ENCODE measurements at regions not wholly inside any gene's neighbourhood (a gene's known extent, or its start where the extent isn't known, plus 50 kb on each side); places are given as distances from the start of the nearest gene placed in this dataset.

DNA sequence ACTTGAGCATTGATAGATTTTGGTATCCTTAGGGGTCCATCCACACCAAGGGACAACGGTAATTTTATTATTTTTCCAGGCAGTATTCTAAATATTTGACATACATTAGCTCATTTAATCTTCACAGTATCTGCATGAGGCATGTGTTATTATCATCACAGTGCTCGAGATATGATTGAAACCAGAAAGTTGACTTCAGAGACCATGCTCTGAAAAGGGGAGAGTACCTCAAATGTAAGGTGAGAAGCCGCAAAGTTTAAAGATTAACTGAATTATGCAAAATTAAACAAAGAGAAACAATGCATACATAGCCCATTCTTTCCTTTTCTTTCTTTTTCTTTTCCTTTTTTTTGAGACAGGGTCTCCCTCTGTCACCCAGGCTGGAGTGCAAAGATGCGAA, 104.1 kb downstream of the SLC25A46 start:
- H3K9ac ChIP-seq (ENCODE audit: control insufficient read depth, extremely low read depth, insufficient read depth, low read length) = no peak overlapping the region
- H3K4me3 ChIP-seq (ENCODE audit: control insufficient read depth in 2 of 3, extremely low read depth in 1 of 3, insufficient read depth in 2 of 3, low read depth in 1 of 3, low read length in 3 of 3) = no peak overlapping the region
- H3K4me2 ChIP-seq (ENCODE audit: control insufficient read depth, extremely low read depth, insufficient read depth, low read depth, low read length) = no peak overlapping the region
- TF ChIP-seq EZH2 (IDR thresholded peaks at IDR 0.05; ENCODE audit: low read length) = no peak
- TF ChIP-seq, protein P1, sequence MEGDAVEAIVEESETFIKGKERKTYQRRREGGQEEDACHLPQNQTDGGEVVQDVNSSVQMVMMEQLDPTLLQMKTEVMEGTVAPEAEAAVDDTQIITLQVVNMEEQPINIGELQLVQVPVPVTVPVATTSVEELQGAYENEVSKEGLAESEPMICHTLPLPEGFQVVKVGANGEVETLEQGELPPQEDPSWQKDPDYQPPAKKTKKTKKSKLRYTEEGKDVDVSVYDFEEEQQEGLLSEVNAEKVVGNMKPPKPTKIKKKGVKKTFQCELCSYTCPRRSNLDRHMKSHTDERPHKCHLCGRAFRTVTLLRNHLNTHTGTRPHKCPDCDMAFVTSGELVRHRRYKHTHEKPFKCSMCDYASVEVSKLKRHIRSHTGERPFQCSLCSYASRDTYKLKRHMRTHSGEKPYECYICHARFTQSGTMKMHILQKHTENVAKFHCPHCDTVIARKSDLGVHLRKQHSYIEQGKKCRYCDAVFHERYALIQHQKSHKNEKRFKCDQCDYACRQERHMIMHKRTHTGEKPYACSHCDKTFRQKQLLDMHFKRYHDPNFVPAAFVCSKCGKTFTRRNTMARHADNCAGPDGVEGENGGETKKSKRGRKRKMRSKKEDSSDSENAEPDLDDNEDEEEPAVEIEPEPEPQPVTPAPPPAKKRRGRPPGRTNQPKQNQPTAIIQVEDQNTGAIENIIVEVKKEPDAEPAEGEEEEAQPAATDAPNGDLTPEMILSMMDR (optimal IDR thresholded peaks at IDR 0.05 in 1 of 3, IDR thresholded peaks at IDR 0.05 in 1 of 3, conservative IDR thresholded peaks at IDR 0.05 in 1 of 3; ENCODE audit: extremely low read depth in 1 of 3, insufficient read depth in 2 of 3, low read length in 3 of 3) = no peak
- no peak overlapping the region for H2AFZ ChIP-seq (ENCODE audit: control insufficient read depth, low read length)
- H3K27me3 ChIP-seq (ENCODE audit: control insufficient read depth, extremely low read depth, insufficient read depth, low read length) = no peaks in the 10 kb centered on the region
- H3K36me3 ChIP-seq (ENCODE audit: control insufficient read depth in 2 of 2, extremely low read depth in 1 of 2, insufficient read depth in 2 of 2, low read length in 2 of 2) = no peaks in the 10 kb centered on the region
- H3K9me1 ChIP-seq (ENCODE audit: control insufficient read depth, extremely low read depth, insufficient read depth, low read length) = no peaks in the 10 kb centered on the region
- no peaks in the 10 kb centered on the region for H4K20me1 ChIP-seq (ENCODE audit: control insufficient read depth, extremely low read depth, insufficient read depth, low read length)
- dilution Hi-C loops (cut with MboI; ENCODE audit: extremely low pct_ligation_motif_present, low sequenced_read_pairs) = no loop called here
- peaks cover 11% of the 10 kb centered on the region for H3K4me1 ChIP-seq (ENCODE audit: control insufficient read depth, extremely low read depth, insufficient read depth, low read length)
- H3K27ac ChIP-seq (ENCODE audit: control insufficient read depth, insufficient read depth, low read length) = no peak overlapping the region
- H3K79me2 ChIP-seq (ENCODE audit: control insufficient read depth, insufficient read depth, low read length) = no peaks in the 10 kb centered on the region
- FAIRE-seq (no peak), DNase-seq (ENCODE audit: low read depth, low spot score) (no peak)
- no peaks in the 10 kb centered on the region for H3K9me3 ChIP-seq (ENCODE audit: control insufficient read depth, low read depth, low read length)

DNA sequence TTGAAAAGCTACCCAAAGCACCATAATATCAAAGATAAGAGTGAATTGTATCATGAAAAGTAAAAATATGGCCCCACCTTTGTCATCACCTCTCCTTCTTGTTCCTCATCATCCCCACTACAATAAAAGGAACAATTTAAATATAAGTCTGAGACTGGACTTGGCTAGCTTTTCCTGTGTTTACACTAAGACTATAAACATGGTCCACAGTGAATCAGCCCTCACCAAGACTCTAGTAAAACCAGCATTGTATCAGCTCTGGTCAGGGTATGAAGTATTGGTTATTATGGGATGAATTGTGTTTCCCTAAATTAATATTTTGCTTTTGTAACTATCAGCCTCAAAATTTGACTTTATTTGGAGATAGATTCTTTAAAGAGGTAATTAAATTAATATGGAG, 105.4 kb downstream of the SLC25A46 start:
- FAIRE-seq (no peak), DNase-seq (ENCODE audit: low read depth, low spot score) (no peak)
- H3K9me1 ChIP-seq (ENCODE audit: control insufficient read depth, extremely low read depth, insufficient read depth, low read length) = no peaks in the 10 kb centered on the region

More for the DNA sequence above, 105.4 kb downstream of the SLC25A46 start:
- H3K9ac ChIP-seq (ENCODE audit: control insufficient read depth, extremely low read depth, insufficient read depth, low read length) = no peak overlapping the region
- no peaks in the 10 kb centered on the region for H4K20me1 ChIP-seq (ENCODE audit: control insufficient read depth, extremely low read depth, insufficient read depth, low read length)
- no peaks in the 10 kb centered on the region for H3K79me2 ChIP-seq (ENCODE audit: control insufficient read depth, insufficient read depth, low read length)
- no peak overlapping the region for H3K27ac ChIP-seq (ENCODE audit: control insufficient read depth, insufficient read depth, low read length)
- H3K4me1 ChIP-seq (ENCODE audit: control insufficient read depth, extremely low read depth, insufficient read depth, low read length) = peaks cover 11% of the 10 kb centered on the region
- no peak overlapping the region for H2AFZ ChIP-seq (ENCODE audit: control insufficient read depth, low read length)
- H3K4me3 ChIP-seq (ENCODE audit: control insufficient read depth in 2 of 3, extremely low read depth in 1 of 3, insufficient read depth in 2 of 3, low read depth in 1 of 3, low read length in 3 of 3) = no peak overlapping the region
- H3K27me3 ChIP-seq (ENCODE audit: control insufficient read depth, extremely low read depth, insufficient read depth, low read length) = no peaks in the 10 kb centered on the region
- H3K36me3 ChIP-seq (ENCODE audit: control insufficient read depth in 2 of 2, extremely low read depth in 1 of 2, insufficient read depth in 2 of 2, low read length in 2 of 2) = no peaks in the 10 kb centered on the region
- no peak for TF ChIP-seq EZH2 (IDR thresholded peaks at IDR 0.05; ENCODE audit: low read length)
- TF ChIP-seq, protein P1 (optimal IDR thresholded peaks at IDR 0.05 in 1 of 3, IDR thresholded peaks at IDR 0.05 in 1 of 3, conservative IDR thresholded peaks at IDR 0.05 in 1 of 3; ENCODE audit: extremely low read depth in 1 of 3, insufficient read depth in 2 of 3, low read length in 3 of 3) = no peak
- H3K9me3 ChIP-seq (ENCODE audit: control insufficient read depth, low read depth, low read length) = no peaks in the 10 kb centered on the region
- dilution Hi-C loops (cut with MboI; ENCODE audit: extremely low pct_ligation_motif_present, low sequenced_read_pairs) = no loop called here
- H3K4me2 ChIP-seq (ENCODE audit: control insufficient read depth, extremely low read depth, insufficient read depth, low read depth, low read length) = no peak overlapping the region
